Nephron progenitor cell (in vitro differentiated cells): ENCODE measurements at regions not wholly inside any gene's neighbourhood (a gene's known extent, or its start where the extent isn't known, plus 50 kb on each side); places are given as distances from the start of the nearest gene placed in this dataset.
"Not testable (repeated sequence)": the region's sequence is repeated elsewhere in the genome, so short reads cannot be mapped to it uniquely, and the experiment has no call there.

ENCODE experiments used
- DNase-seq: peaks from one replicate; pipeline ENCODE4 v3.0.0; 2021
- H3K27ac Mint-ChIP-seq: 2 replicates; pipeline ENCODE4 v1.8.0; 2021; ENCODE audit warnings: mild to moderate bottlenecking, moderate library complexity, mixed read lengths
- H3K27me3 Mint-ChIP-seq: 2 replicates; pipeline ENCODE4 v1.8.0; 2021; ENCODE audit warnings: mild to moderate bottlenecking, low read depth, mixed read lengths; ENCODE audit not compliant: poor library complexity
- H3K36me3 Mint-ChIP-seq: 2 replicates; pipeline ENCODE4 v1.8.0; 2021; ENCODE audit warnings: low read depth, mixed read lengths
- H3K4me1 Mint-ChIP-seq: 2 replicates; pipeline ENCODE4 v1.8.0; 2021; ENCODE audit warnings: mixed read lengths
- H3K4me3 Mint-ChIP-seq: 2 replicates; pipeline ENCODE4 v1.8.0; 2021; ENCODE audit warnings: mild to moderate bottlenecking, moderate library complexity, mixed read lengths
- H3K9me3 Mint-ChIP-seq: 2 replicates; pipeline ENCODE4 v1.8.0; 2021; ENCODE audit warnings: mild to moderate bottlenecking, moderate library complexity, mixed read lengths
- CTCF ChIP-seq: fragments of 200-600 bp; sonication (generic); IDR thresholded peaks from 2 replicates; pipeline ENCODE4 v1.5.0; 2021; ENCODE audit warnings: antibody characterized with exemption

- no peak for DNase-seq
- H3K27me3 Mint-ChIP-seq, result peaks cover 57% of the 10 kb centered on the region
- H3K4me1 Mint-ChIP-seq, result peaks cover 48% of the 10 kb centered on the region
- H3K9me3 Mint-ChIP-seq, result peaks cover 17% of the 10 kb centered on the region
- H3K36me3 Mint-ChIP-seq, result no peaks in the 10 kb centered on the region
- no peak for TF ChIP-seq CTCF
- no peak overlapping the region for H3K27ac Mint-ChIP-seq
- H3K4me3 Mint-ChIP-seq, result no peak overlapping the region
These were observed 74.4 kb upstream of the FGF3 start for GRCh38 chr11:69893631-69894030.

- H3K4me3 Mint-ChIP-seq, result no peak overlapping the region
- H3K27ac Mint-ChIP-seq, result no peak overlapping the region
- H3K4me1 Mint-ChIP-seq, result peaks cover 48% of the 10 kb centered on the region
- no peak for DNase-seq
- no peaks in the 10 kb centered on the region for H3K36me3 Mint-ChIP-seq
- peaks cover 20% of the 10 kb centered on the region for H3K9me3 Mint-ChIP-seq
- H3K27me3 Mint-ChIP-seq, result peaks cover 51% of the 10 kb centered on the region
- TF ChIP-seq CTCF, result no peak
These were observed 75.0 kb upstream of the FGF3 start for GRCh38 chr11:69894181-69894611.

- DNase-seq, result no peak
- Mint-ChIP-seq H3K4me3 (no peak overlapping the region), H3K4me1 (peaks cover 43% of the 10 kb centered on the region), H3K27ac (no peak overlapping the region), H3K36me3 (no peaks in the 10 kb centered on the region), H3K27me3 (peaks cover 48% of the 10 kb centered on the region), H3K9me3 (peaks cover 20% of the 10 kb centered on the region)
- TF ChIP-seq CTCF, result no peak
These were observed 75.4 kb upstream of the FGF3 start for GRCh38 chr11:69894648-69895047.

- H3K4me1 Mint-ChIP-seq, result peaks cover 46% of the 10 kb centered on the region
- H3K27ac Mint-ChIP-seq, result no peak overlapping the region
- TF ChIP-seq CTCF, result no peak
- no peaks in the 10 kb centered on the region for H3K36me3 Mint-ChIP-seq
- DNase-seq, result no peak
- H3K27me3 Mint-ChIP-seq, result peaks cover 37% of the 10 kb centered on the region
- peaks cover 20% of the 10 kb centered on the region for H3K9me3 Mint-ChIP-seq
- H3K4me3 Mint-ChIP-seq, result no peak overlapping the region
These were observed 77.0 kb upstream of the FGF3 start for GRCh38 chr11:69896250-69896649.

- peaks cover 35% of the 10 kb centered on the region for H3K4me1 Mint-ChIP-seq
- H3K9me3 Mint-ChIP-seq, result peaks cover 20% of the 10 kb centered on the region
- no peak overlapping the region for H3K4me3 Mint-ChIP-seq
- peaks cover 30% of the 10 kb centered on the region for H3K27me3 Mint-ChIP-seq
- no peak overlapping the region for H3K27ac Mint-ChIP-seq
- no peak for TF ChIP-seq CTCF
- no peak for DNase-seq
- no peaks in the 10 kb centered on the region for H3K36me3 Mint-ChIP-seq
These were observed 78.9 kb upstream of the FGF3 start for GRCh38 chr11:69898123-69898522.

GRCh38 chr11:69899957-69900821 is 81.0 kb upstream of the FGF3 start:
- H3K36me3 Mint-ChIP-seq, result no peaks in the 10 kb centered on the region
- DNase-seq, result no peak
- no peak overlapping the region for H3K4me3 Mint-ChIP-seq
- no peak overlapping the region for H3K27ac Mint-ChIP-seq
- H3K9me3 Mint-ChIP-seq, result peaks cover 20% of the 10 kb centered on the region
- no peak for TF ChIP-seq CTCF
- peaks cover 14% of the 10 kb centered on the region for H3K27me3 Mint-ChIP-seq
- peaks cover 24% of the 10 kb centered on the region for H3K4me1 Mint-ChIP-seq

- Mint-ChIP-seq H3K9me3 (peaks cover 20% of the 10 kb centered on the region), H3K4me1 (peaks cover 30% of the 10 kb centered on the region), H3K27me3 (peaks cover 12% of the 10 kb centered on the region)
- not testable (repeated sequence) for DNase-seq, H3K4me3 Mint-ChIP-seq, H3K36me3 Mint-ChIP-seq, H3K27ac Mint-ChIP-seq
These were observed 81.6 kb upstream of the FGF3 start for GRCh38 chr11:69900822-69901302.
